Stimulated activated CD4-positive, alpha-beta T cell treated with anti-CD3 and anti-CD28 coated beads, Interleukin-12 subunit alpha, Interleukin-12 subunit beta, amount 100 ng/mL, for 24 hours (primary cell): ENCODE measurements at regions not wholly inside any gene's neighbourhood (a gene's known extent, or its start where the extent isn't known, plus 50 kb on each side); places are given as distances from the start of the nearest gene placed in this dataset.
"Not testable (repeated sequence)": the region's sequence is repeated elsewhere in the genome, so short reads cannot be mapped to it uniquely, and the experiment has no call there.

Source experiments
- DNase-seq, 2 experiments: peaks; one replicate each; pipeline ENCODE4 v3.0.0-alpha.2; 2020; ENCODE audit warnings: low read depth in 2 of 2

GRCh38 chr1:192476802-192477298, 98.7 kb upstream of the RGS1 start:
- no peak for DNase-seq

GRCh38 chr1:192477630-192478029, 97.9 kb upstream of the RGS1 start:
- DNase-seq, result no peak

- DNase-seq, result no peak
Measured at GRCh38 chr1:192485692-192486436, 89.7 kb upstream of the RGS1 start.

- DNase-seq, result no peak
Measured at GRCh38 chr1:192488058-192488457, 87.5 kb upstream of the RGS1 start.

- DNase-seq, result no peak
Measured at GRCh38 chr1:192489047-192489446, 86.5 kb upstream of the RGS1 start.

- DNase-seq, result no peak
Measured at GRCh38 chr1:192489748-192490147, 85.8 kb upstream of the RGS1 start.

- no peak for DNase-seq
Measured at GRCh38 chr1:192491804-192492554, 83.6 kb upstream of the RGS1 start.

GRCh38 chr1:192493584-192493983, 82.0 kb upstream of the RGS1 start:
- DNase-seq, result no peak

- no peak for DNase-seq
Measured at GRCh38 chr1:192496369-192497056, 79.1 kb upstream of the RGS1 start.

GRCh38 chr1:192497214-192497794, 78.3 kb upstream of the RGS1 start:
- no peak for DNase-seq

- not testable (repeated sequence) for DNase-seq
Measured at GRCh38 chr1:192498092-192498491, 77.5 kb upstream of the RGS1 start.

- DNase-seq, result not testable (repeated sequence)
Measured at GRCh38 chr1:192499061-192499581, 76.5 kb upstream of the RGS1 start.

- DNase-seq, result not testable (repeated sequence)
Measured at GRCh38 chr1:192500541-192500940, 75.0 kb upstream of the RGS1 start.

GRCh38 chr1:192506741-192507155, 68.8 kb upstream of the RGS1 start:
- no peak for DNase-seq

GRCh38 chr1:192512426-192513162, 63.0 kb upstream of the RGS1 start:
- DNase-seq, result no peak

GRCh38 chr1:192513196-192513595, 62.4 kb upstream of the RGS1 start:
- DNase-seq, result no peak

GRCh38 chr1:192513697-192514096, 61.9 kb upstream of the RGS1 start:
- no peak for DNase-seq

- DNase-seq, result peak; percentile 28 to 31
Measured at GRCh38 chr1:192516776-192517297, 58.7 kb upstream of the RGS1 start.

GRCh38 chr1:192517716-192518355, 57.7 kb upstream of the RGS1 start:
- not testable (repeated sequence) for DNase-seq

- no peak for DNase-seq
Measured at GRCh38 chr1:192518700-192519099, 56.9 kb upstream of the RGS1 start.
